IMR-90 (cell line): ENCODE measurements at regions not wholly inside any gene's neighbourhood (a gene's known extent, or its start where the extent isn't known, plus 50 kb on each side); places are given as distances from the start of the nearest gene placed in this dataset.

ENCODE experiments used
- ATAC-seq: fragments of 200-7000 bp; cut with Tn5 transposase; 2 replicates; pipeline ENCODE4 v1.9.1; 2020; ENCODE audit warnings: low read depth, mild to moderate bottlenecking, moderate library complexity
- BruUV-seq: library from RNA; stranded (reverse); fragments of 400-500 nt; replicated peaks from 2 replicates; lab custom pipeline; 2021; lab: Mats Ljungman, UMichigan
- CTCF ChIA-PET: fragments of 300-600 bp; formaldehyde crosslinking; extraction: SDS; loops from one replicate; lab custom pipeline; 2021; ENCODE audit warnings: antibody characterized with exemption; lab: Yijun Ruan, JAX
- POLR2A ChIA-PET: fragments of 300-600 bp; sonication (Branson Sonifier 250); formaldehyde crosslinking; loops from one replicate; lab custom pipeline; 2022; ENCODE audit warnings: antibody characterized with exemption; ENCODE audit not compliant: unreplicated experiment; lab: Charles Lee
- DNase-seq: peaks from one replicate; pipeline ENCODE4 v3.0.0; 2013
- H2AFZ ChIP-seq: replicated peaks from 2 replicates; pipeline ENCODE3; 2013; ENCODE audit warnings: low read length, mild to moderate bottlenecking; ENCODE audit not compliant: poor library complexity
- H2AK5ac ChIP-seq: 2 replicates; pipeline ENCODE4 v1.6.1; 2013; ENCODE audit warnings: low read depth, low read length, inconsistent platforms
- H2AK9ac ChIP-seq: replicated peaks from 2 replicates; pipeline ENCODE3; 2013; ENCODE audit warnings: mild to moderate bottlenecking, low read depth, low read length, moderate library complexity; ENCODE audit not compliant: poor library complexity
- H2BK120ac ChIP-seq: 2 replicates; pipeline ENCODE4 v1.6.1; 2013; ENCODE audit warnings: low read depth, low read length, inconsistent platforms
- H2BK15ac ChIP-seq: 3 replicates; pipeline ENCODE4 v1.6.1; 2013; ENCODE audit warnings: low read depth, low read length, inconsistent platforms
- H2BK20ac ChIP-seq: 2 replicates; pipeline ENCODE4 v1.6.1; 2013; ENCODE audit warnings: low read depth, mild to moderate bottlenecking, inconsistent platforms, low read length, moderate library complexity
- H2BK5ac ChIP-seq: 2 replicates; pipeline ENCODE4 v1.6.1; 2013; ENCODE audit warnings: mild to moderate bottlenecking, low read depth, low read length, inconsistent platforms; ENCODE audit not compliant: poor library complexity, severe bottlenecking
- H3K14ac ChIP-seq: replicated peaks from 2 replicates; pipeline ENCODE4 v1.6.1; 2013; ENCODE audit warnings: low read depth, low read length, inconsistent platforms
- H3K18ac ChIP-seq: 2 replicates; pipeline ENCODE4 v1.6.1; 2013; ENCODE audit warnings: low read depth, low read length, control low read depth
- H3K23ac ChIP-seq: 2 replicates; pipeline ENCODE4 v1.6.1; 2013; ENCODE audit warnings: low read depth, low read length, inconsistent platforms
- H3K27ac ChIP-seq: 2 replicates; pipeline ENCODE4 v1.5.1; 2013; ENCODE audit warnings: mild to moderate bottlenecking, control low read depth, low read length; ENCODE audit not compliant: insufficient read depth
- H3K27me3 ChIP-seq: 2 replicates; pipeline ENCODE4 v1.6.1; 2013; ENCODE audit warnings: low read length; ENCODE audit not compliant: control insufficient read depth, insufficient read depth
- H3K36me3 ChIP-seq: 2 replicates; pipeline ENCODE4 v1.6.1; 2013; ENCODE audit warnings: low read length, mixed read lengths; ENCODE audit not compliant: control insufficient read depth, insufficient read depth
- H3K4ac ChIP-seq: 2 replicates; pipeline ENCODE4 v1.6.1; 2013; ENCODE audit warnings: low read depth, low read length, inconsistent platforms
- H3K4me1 ChIP-seq: 2 replicates; pipeline ENCODE4 v1.6.1; 2013; ENCODE audit warnings: low read length, mixed read lengths; ENCODE audit not compliant: control insufficient read depth, insufficient read depth
- H3K4me2 ChIP-seq: 2 replicates; pipeline ENCODE4 v1.6.1; 2013; ENCODE audit warnings: low read depth, mild to moderate bottlenecking, control low read depth, low read length, moderate library complexity
- H3K4me3 ChIP-seq: 2 replicates; pipeline ENCODE4 v1.5.1; 2013; ENCODE audit warnings: low read depth, mild to moderate bottlenecking, control low read depth, low read length, moderate library complexity; ENCODE audit not compliant: insufficient read depth
- H3K56ac ChIP-seq: 2 replicates; pipeline ENCODE4 v1.6.1; 2013; ENCODE audit warnings: low read length, inconsistent platforms; ENCODE audit not compliant: insufficient read depth; ENCODE audit errors: extremely low read depth
- H3K79me1 ChIP-seq, 2 experiments: 2 replicates each; pipeline ENCODE4 v1.6.1; 2013; ENCODE audit warnings: low read length in 2 of 2, inconsistent platforms in 1 of 2, low read depth in 1 of 2
- H3K9ac ChIP-seq: 2 replicates; pipeline ENCODE4 v1.6.1; 2013; ENCODE audit warnings: low read depth, low read length, control low read depth
- H3K9me1 ChIP-seq: 2 replicates; pipeline ENCODE4 v1.6.1; 2013; ENCODE audit warnings: low read length, inconsistent platforms; ENCODE audit not compliant: insufficient read depth
- H3K9me3 ChIP-seq: 2 replicates; pipeline ENCODE4 v1.6.1; 2013; ENCODE audit warnings: low read length; ENCODE audit not compliant: control insufficient read depth, insufficient read depth
- H4K20me1 ChIP-seq: 2 replicates; pipeline ENCODE4 v1.6.1; 2013; ENCODE audit warnings: low read length, inconsistent platforms; ENCODE audit not compliant: insufficient read depth
- H4K5ac ChIP-seq: 2 replicates; pipeline ENCODE4 v1.6.1; 2013; ENCODE audit warnings: mild to moderate bottlenecking, low read depth, low read length, control low read depth
- H4K8ac ChIP-seq, 2 experiments: 2 replicates each; pipeline ENCODE4 v1.6.1; 2013; ENCODE audit warnings: low read depth in 2 of 2, low read length in 2 of 2, control low read depth in 1 of 2, inconsistent platforms in 1 of 2
- H4K91ac ChIP-seq: 2 replicates; pipeline ENCODE4 v1.6.1; 2013; ENCODE audit warnings: low read depth, low read length, inconsistent platforms; ENCODE audit not compliant: insufficient read depth
- BHLHE40 ChIP-seq: fragments of 150-350 bp; IDR thresholded peaks from 2 replicates; pipeline ENCODE4 v1.6.1; 2016; ENCODE audit warnings: mild to moderate bottlenecking, low read depth, low read length
- CEBPB ChIP-seq: IDR thresholded peaks from 2 replicates; pipeline ENCODE4 v1.6.1; 2012; ENCODE audit warnings: low read depth, low read length, improper control_type of control experiment
- FOS ChIP-seq: fragments of 150-350 bp; IDR thresholded peaks from 2 replicates; pipeline ENCODE4 v1.6.1; 2016; ENCODE audit warnings: low read depth, low read length
- NFE2L2 ChIP-seq: fragments of 150-350 bp; IDR thresholded peaks from 2 replicates; pipeline ENCODE4 v1.6.1; 2016; ENCODE audit warnings: low read depth, mild to moderate bottlenecking, low read length
- POLR2A ChIP-seq: IDR thresholded peaks from 2 replicates; pipeline ENCODE4 v1.6.1; 2012; ENCODE audit warnings: mild to moderate bottlenecking, low read depth, low read length
- RCOR1 ChIP-seq: IDR thresholded peaks from 2 replicates; pipeline ENCODE4 v1.6.1; 2012; ENCODE audit warnings: mild to moderate bottlenecking, low read length, improper control_type of control experiment; ENCODE audit not compliant: insufficient replicate concordance
- USF2 ChIP-seq: fragments of 150-350 bp; IDR thresholded peaks from 2 replicates; pipeline ENCODE4 v1.6.1; 2017; ENCODE audit warnings: mild to moderate bottlenecking, antibody characterized with exemption, low read length, low read depth
- WGBS, 2 experiments: methylation state at CpG; one replicate each; pipeline versions ENCODE4 v1.1.5 to v1.1.7; 2013; ENCODE audit warnings: missing lambda C conversion rate in 2 of 2; ENCODE audit not compliant: insufficient read length in 1 of 2; ENCODE audit errors: extremely low coverage in 2 of 2; 5-methylcytosine and 5-hydroxymethylcytosine counted together
- dilution Hi-C: fragments of 300-500 bp; cut with HindIII; formaldehyde crosslinking; loops from one replicate; pipeline ENCODE4 v1.14.3; 2018; ENCODE audit warnings: low sequenced_read_pairs; ENCODE audit not compliant: unreplicated experiment
- in situ Hi-C: fragments of 300-500 bp; cut with MboI; formaldehyde crosslinking; loops from 3 replicates; pipeline ENCODE4 v1.14.3; 2019; ENCODE audit warnings: low sequenced_read_pairs, inconsistent platforms, mixed read lengths
- intact Hi-C: fragments of 100-400 bp; cut with micrococcal nuclease; formaldehyde crosslinking; loops from 2 replicates; pipeline ENCODE4 v1.10.0; 2022
- TF ChIP-seq, protein P1 (sequence below): fragments of 150-350 bp; IDR thresholded peaks from 2 replicates; pipeline ENCODE4 v1.6.1; 2016; ENCODE audit warnings: low read depth, mild to moderate bottlenecking, low read length, moderate library complexity, borderline replicate concordance

DNA sequence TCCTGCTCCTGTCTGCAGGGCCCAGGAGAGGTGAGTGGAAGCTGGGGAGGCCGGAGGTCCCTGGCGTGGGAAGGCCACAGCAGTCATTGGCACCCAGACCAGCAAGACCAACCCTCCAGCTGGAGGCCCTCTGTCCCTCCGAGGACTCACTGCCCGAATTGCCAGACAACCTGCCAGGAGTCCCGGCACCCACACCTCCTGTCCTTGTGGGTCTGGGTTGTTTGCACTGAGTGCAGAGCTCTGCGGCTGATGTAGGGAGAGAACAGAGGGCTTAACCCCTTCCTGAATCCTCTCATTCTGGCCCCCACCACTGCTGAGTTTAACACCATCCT is 204.9 kb downstream of the KIF26A start:
- H2BK120ac ChIP-seq: no peak overlapping the region
- no peak overlapping the region for H2BK5ac ChIP-seq
- no peak overlapping the region for H3K23ac ChIP-seq
- dilution Hi-C loops (no loop called here), intact Hi-C loops (no loop called here), in situ Hi-C loops (no loop called here)
- H2BK20ac ChIP-seq: no peak overlapping the region
- ChIA-PET CTCF (no interaction called here), POLR2A (no interaction called here)
- no peak overlapping the region for H2BK15ac ChIP-seq
- H3K9ac ChIP-seq: no peak overlapping the region
- H2AK9ac ChIP-seq: no peak overlapping the region
- no peaks in the 10 kb centered on the region for H3K9me1 ChIP-seq
- DNase-seq: no peak
- H2AK5ac ChIP-seq: no peak overlapping the region
- H3K4me3 ChIP-seq: no peak overlapping the region
- H3K27ac ChIP-seq: no peak overlapping the region
- H3K79me1 ChIP-seq: no peaks in the 10 kb centered on the region
- H3K36me3 ChIP-seq: no peaks in the 10 kb centered on the region
- BruUV-seq: no TSS peak
- WGBS, 2 experiments: no CpG with 5 or more reads among the region's 6 CpGs
- no peak overlapping the region for H3K56ac ChIP-seq
- H4K91ac ChIP-seq: no peak overlapping the region
- no peak overlapping the region for H2AFZ ChIP-seq
- no peak overlapping the region for H3K18ac ChIP-seq
- H4K20me1 ChIP-seq: no peaks in the 10 kb centered on the region
- no peak for ATAC-seq
- no peak overlapping the region for H3K4me2 ChIP-seq
- TF ChIP-seq FOS (no peak), RCOR1 (no peak), CEBPB (no peak), BHLHE40 (no peak), POLR2A (no peak), NFE2L2 (no peak), USF2 (no peak)
- TF ChIP-seq, protein P1, sequence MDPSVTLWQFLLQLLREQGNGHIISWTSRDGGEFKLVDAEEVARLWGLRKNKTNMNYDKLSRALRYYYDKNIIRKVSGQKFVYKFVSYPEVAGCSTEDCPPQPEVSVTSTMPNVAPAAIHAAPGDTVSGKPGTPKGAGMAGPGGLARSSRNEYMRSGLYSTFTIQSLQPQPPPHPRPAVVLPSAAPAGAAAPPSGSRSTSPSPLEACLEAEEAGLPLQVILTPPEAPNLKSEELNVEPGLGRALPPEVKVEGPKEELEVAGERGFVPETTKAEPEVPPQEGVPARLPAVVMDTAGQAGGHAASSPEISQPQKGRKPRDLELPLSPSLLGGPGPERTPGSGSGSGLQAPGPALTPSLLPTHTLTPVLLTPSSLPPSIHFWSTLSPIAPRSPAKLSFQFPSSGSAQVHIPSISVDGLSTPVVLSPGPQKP: no peak
- H3K27me3 ChIP-seq: no peaks in the 10 kb centered on the region
- H4K8ac ChIP-seq: no peak overlapping the region
- H3K4ac ChIP-seq: no peak overlapping the region
- no peak overlapping the region for H4K5ac ChIP-seq
- H3K9me3 ChIP-seq: peaks cover 24% of the 10 kb centered on the region
- H3K14ac ChIP-seq: no peak overlapping the region
- no peaks in the 10 kb centered on the region for H3K4me1 ChIP-seq
